ENCODE measurements at regions not wholly inside any gene's neighbourhood (a gene's known extent, or its start where the extent isn't known, plus 50 kb on each side); places are given as distances from the start of the nearest gene placed in this dataset.

- H3K4me1 ChIP-seq (ENCODE audit: insufficient read depth, low read length, severe bottlenecking), result no peaks in the 10 kb centered on the region
- H3K79me2 ChIP-seq (ENCODE audit: insufficient read depth, low read length), result no peaks in the 10 kb centered on the region
- no peak overlapping the region for H3K27ac ChIP-seq (ENCODE audit: low read depth, low read length, poor library complexity, severe bottlenecking)
- H3K9me2 ChIP-seq (ENCODE audit: low read depth, low read length), result no peaks in the 10 kb centered on the region
- no peaks in the 10 kb centered on the region for H3K9me3 ChIP-seq (ENCODE audit: low read length)
- H3K9ac ChIP-seq (ENCODE audit: low read length), result no peak overlapping the region
- H3K36me3 ChIP-seq (ENCODE audit: insufficient read depth, low read length), result no peaks in the 10 kb centered on the region
- no peaks in the 10 kb centered on the region for H4K20me1 ChIP-seq (ENCODE audit: insufficient read depth, low read length)
- H2AFZ ChIP-seq (ENCODE audit: low read length), result no peak overlapping the region
- no peak overlapping the region for H3K4me3 ChIP-seq (ENCODE audit: low read depth, low read length, poor library complexity, severe bottlenecking)
- H3F3A ChIP-seq (ENCODE audit: insufficient read depth, low read length), result no peaks in the 10 kb centered on the region
- TF ChIP-seq, protein P1, sequence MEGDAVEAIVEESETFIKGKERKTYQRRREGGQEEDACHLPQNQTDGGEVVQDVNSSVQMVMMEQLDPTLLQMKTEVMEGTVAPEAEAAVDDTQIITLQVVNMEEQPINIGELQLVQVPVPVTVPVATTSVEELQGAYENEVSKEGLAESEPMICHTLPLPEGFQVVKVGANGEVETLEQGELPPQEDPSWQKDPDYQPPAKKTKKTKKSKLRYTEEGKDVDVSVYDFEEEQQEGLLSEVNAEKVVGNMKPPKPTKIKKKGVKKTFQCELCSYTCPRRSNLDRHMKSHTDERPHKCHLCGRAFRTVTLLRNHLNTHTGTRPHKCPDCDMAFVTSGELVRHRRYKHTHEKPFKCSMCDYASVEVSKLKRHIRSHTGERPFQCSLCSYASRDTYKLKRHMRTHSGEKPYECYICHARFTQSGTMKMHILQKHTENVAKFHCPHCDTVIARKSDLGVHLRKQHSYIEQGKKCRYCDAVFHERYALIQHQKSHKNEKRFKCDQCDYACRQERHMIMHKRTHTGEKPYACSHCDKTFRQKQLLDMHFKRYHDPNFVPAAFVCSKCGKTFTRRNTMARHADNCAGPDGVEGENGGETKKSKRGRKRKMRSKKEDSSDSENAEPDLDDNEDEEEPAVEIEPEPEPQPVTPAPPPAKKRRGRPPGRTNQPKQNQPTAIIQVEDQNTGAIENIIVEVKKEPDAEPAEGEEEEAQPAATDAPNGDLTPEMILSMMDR (IDR thresholded peaks at IDR 0.05; ENCODE audit: low read length), result no peak
- no peak for TF ChIP-seq EZH2 (IDR thresholded peaks at IDR 0.05; ENCODE audit: borderline replicate concordance, low read length)
- no peaks in the 10 kb centered on the region for H3K27me3 ChIP-seq (ENCODE audit: insufficient read depth, low read length)
- no peak overlapping the region for H3K4me2 ChIP-seq (ENCODE audit: low read length)
Measured at GRCh38 chrX:55326985-55327384, 62.3 kb upstream of the PAGE3 start.

- Histone ChIP-seq H3K79me2 (ENCODE audit: insufficient read depth, low read length) (no peaks in the 10 kb centered on the region), H3K4me2 (ENCODE audit: low read length) (no peak overlapping the region), H3K4me3 (ENCODE audit: low read depth, low read length, poor library complexity, severe bottlenecking) (no peak overlapping the region), H4K20me1 (ENCODE audit: insufficient read depth, low read length) (no peaks in the 10 kb centered on the region), H3K9ac (ENCODE audit: low read length) (no peak overlapping the region), H3K9me3 (ENCODE audit: low read length) (no peaks in the 10 kb centered on the region), H3K27ac (ENCODE audit: low read depth, low read length, poor library complexity, severe bottlenecking) (no peak overlapping the region), H3K36me3 (ENCODE audit: insufficient read depth, low read length) (no peaks in the 10 kb centered on the region), H3F3A (ENCODE audit: insufficient read depth, low read length) (no peaks in the 10 kb centered on the region), H3K4me1 (ENCODE audit: insufficient read depth, low read length, severe bottlenecking) (no peaks in the 10 kb centered on the region), H2AFZ (ENCODE audit: low read length) (no peak overlapping the region), H3K9me2 (ENCODE audit: low read depth, low read length) (no peaks in the 10 kb centered on the region), H3K27me3 (ENCODE audit: insufficient read depth, low read length) (no peaks in the 10 kb centered on the region)
- TF ChIP-seq EZH2 (IDR thresholded peaks at IDR 0.05; ENCODE audit: borderline replicate concordance, low read length), result no peak
- TF ChIP-seq, protein P1 (IDR thresholded peaks at IDR 0.05; ENCODE audit: low read length), result no peak
Measured at GRCh38 chrX:55335296-55335695, 70.6 kb upstream of the PAGE3 start.

- H4K20me1 ChIP-seq (ENCODE audit: insufficient read depth, low read length), result no peaks in the 10 kb centered on the region
- H3K27me3 ChIP-seq (ENCODE audit: insufficient read depth, low read length), result no peaks in the 10 kb centered on the region
- TF ChIP-seq, protein P1 (IDR thresholded peaks at IDR 0.05; ENCODE audit: low read length), result no peak
- TF ChIP-seq EZH2 (IDR thresholded peaks at IDR 0.05; ENCODE audit: borderline replicate concordance, low read length), result no peak
- H3K4me2 ChIP-seq (ENCODE audit: low read length), result no peak overlapping the region
- H3K9me2 ChIP-seq (ENCODE audit: low read depth, low read length), result no peaks in the 10 kb centered on the region
- no peaks in the 10 kb centered on the region for H3K4me1 ChIP-seq (ENCODE audit: insufficient read depth, low read length, severe bottlenecking)
- no peak overlapping the region for H3K4me3 ChIP-seq (ENCODE audit: low read depth, low read length, poor library complexity, severe bottlenecking)
- no peaks in the 10 kb centered on the region for H3K9me3 ChIP-seq (ENCODE audit: low read length)
- no peak overlapping the region for H2AFZ ChIP-seq (ENCODE audit: low read length)
- H3K36me3 ChIP-seq (ENCODE audit: insufficient read depth, low read length), result no peaks in the 10 kb centered on the region
- no peaks in the 10 kb centered on the region for H3K79me2 ChIP-seq (ENCODE audit: insufficient read depth, low read length)
- H3K27ac ChIP-seq (ENCODE audit: low read depth, low read length, poor library complexity, severe bottlenecking), result no peak overlapping the region
- H3F3A ChIP-seq (ENCODE audit: insufficient read depth, low read length), result no peaks in the 10 kb centered on the region
- H3K9ac ChIP-seq (ENCODE audit: low read length), result no peak overlapping the region
Measured at GRCh38 chrX:55336176-55336575, 71.5 kb upstream of the PAGE3 start.
